Liver (tissue), 8 donors: ENCODE measurements at regions not wholly inside any gene's neighbourhood (a gene's known extent, or its start where the extent isn't known, plus 50 kb on each side); places are given as distances from the start of the nearest gene placed in this dataset.

Source experiments
- DNase-seq: peaks from one replicate; pipeline ENCODE4 v3.0.0-alpha.2; 2017; ENCODE audit warnings: low spot score
- H3K27ac ChIP-seq, 2 donors: one replicate each; pipeline ENCODE4 v1.7.0; 2013; ENCODE audit warnings: inconsistent platforms in 2 of 2, low read length in 2 of 2, control low read depth in 1 of 2, low read depth in 1 of 2, mild to moderate bottlenecking in 1 of 2
- H3K27me3 ChIP-seq, 4 donors: one replicate each; pipeline versions ENCODE4 v1.6.1 to v1.7.0; 2013; ENCODE audit warnings: low read length in 3 of 4, inconsistent platforms in 1 of 4, mild to moderate bottlenecking in 1 of 4, moderate library complexity in 1 of 4; ENCODE audit not compliant: control insufficient read depth in 4 of 4, insufficient read depth in 4 of 4
- H3K36me3 ChIP-seq, 4 donors: one replicate each; pipeline versions ENCODE4 v1.6.1 to v1.7.0; 2013; ENCODE audit warnings: low read length in 3 of 4, mild to moderate bottlenecking in 3 of 4, low read depth in 1 of 4, moderate library complexity in 1 of 4; ENCODE audit not compliant: control insufficient read depth in 4 of 4, insufficient read depth in 3 of 4
- H3K4me1 ChIP-seq, 4 donors: one replicate each; pipeline versions ENCODE4 v1.6.1 to v1.7.0; 2013; ENCODE audit warnings: low read length in 3 of 4, mild to moderate bottlenecking in 3 of 4, moderate library complexity in 1 of 4; ENCODE audit not compliant: control insufficient read depth in 4 of 4, insufficient read depth in 4 of 4
- H3K4me3 ChIP-seq, 3 donors: one replicate each; pipeline versions ENCODE4 v1.6.1 to v1.7.0; 2013; ENCODE audit warnings: low read length in 3 of 3, control low read depth in 1 of 3, low read depth in 1 of 3, mild to moderate bottlenecking in 1 of 3
- H3K9ac ChIP-seq, 2 donors: one replicate each; pipeline ENCODE4 v1.7.0; 2013; ENCODE audit warnings: low read length in 2 of 2, mild to moderate bottlenecking in 2 of 2, moderate library complexity in 2 of 2, control low read depth in 1 of 2, low read depth in 1 of 2
- H3K9me3 ChIP-seq, 4 donors: one replicate each; pipeline versions ENCODE4 v1.6.1 to v1.7.0; 2013; ENCODE audit warnings: low read length in 3 of 4; ENCODE audit not compliant: control insufficient read depth in 4 of 4
- EGR1 ChIP-seq, 2 donors: IDR thresholded peaks; 2 replicates each; pipeline ENCODE4 v1.6.1; 2016 to 2018; ENCODE audit warnings: antibody characterized with exemption in 2 of 2, low read depth in 2 of 2
- FOXA1 ChIP-seq: IDR thresholded peaks from 2 replicates; pipeline ENCODE4 v1.6.1; 2016; ENCODE audit warnings: antibody characterized with exemption
- FOXA2 ChIP-seq: IDR thresholded peaks from 2 replicates; pipeline ENCODE4 v1.6.1; 2016; ENCODE audit warnings: antibody characterized with exemption
- GABPA ChIP-seq, 2 donors: IDR thresholded peaks in 1 of 2; conservative IDR thresholded peaks in 1 of 2; 2 replicates each; pipeline ENCODE4 v1.6.1; 2016; ENCODE audit warnings: antibody characterized with exemption in 2 of 2, mild to moderate bottlenecking in 1 of 2, moderate library complexity in 1 of 2
- HNF4A ChIP-seq, 2 donors: conservative IDR thresholded peaks; 2 replicates each; pipeline ENCODE4 v1.6.1; 2016; ENCODE audit warnings: antibody characterized with exemption in 2 of 2, mild to moderate bottlenecking in 2 of 2
- HNF4G ChIP-seq: IDR thresholded peaks from 2 replicates; pipeline ENCODE4 v1.6.1; 2016; ENCODE audit warnings: antibody characterized with exemption
- NR2F2 ChIP-seq: IDR thresholded peaks from 2 replicates; pipeline ENCODE4 v1.6.1; 2016; ENCODE audit warnings: antibody characterized with exemption
- RAD21 ChIP-seq, 2 donors: IDR thresholded peaks; 2 replicates each; pipeline ENCODE4 v1.6.1; 2016; ENCODE audit warnings: antibody characterized with exemption in 2 of 2, mild to moderate bottlenecking in 2 of 2
- REST ChIP-seq: IDR thresholded peaks from 2 replicates; pipeline ENCODE4 v1.6.1; 2016; ENCODE audit warnings: antibody characterized with exemption, mild to moderate bottlenecking
- SP1 ChIP-seq: IDR thresholded peaks from 2 replicates; pipeline ENCODE4 v1.6.1; 2018; ENCODE audit warnings: antibody characterized with exemption, mild to moderate bottlenecking
- TAF1 ChIP-seq: conservative IDR thresholded peaks from 2 replicates; pipeline ENCODE4 v1.6.1; 2016; ENCODE audit warnings: antibody characterized with exemption, mild to moderate bottlenecking
- YY1 ChIP-seq: IDR thresholded peaks from 2 replicates; pipeline ENCODE4 v1.6.1; 2016; ENCODE audit warnings: antibody characterized with exemption, mild to moderate bottlenecking
- ZBTB33 ChIP-seq: IDR thresholded peaks from 2 replicates; pipeline ENCODE4 v1.6.1; 2016; ENCODE audit warnings: antibody characterized with exemption
- WGBS: extraction: QIAGEN DNeasy Blood & Tissue Kit; methylation state at CpG from one replicate; pipeline ENCODE4 v1.1.7; 2013; 5-methylcytosine and 5-hydroxymethylcytosine counted together
- TF ChIP-seq, protein P1 (sequence below): IDR thresholded peaks from 2 replicates; pipeline ENCODE4 v1.6.1; 2016; ENCODE audit warnings: antibody characterized with exemption
- TF ChIP-seq, protein P2 (sequence below): IDR thresholded peaks from 2 replicates; pipeline ENCODE4 v1.6.1; 2016; ENCODE audit warnings: antibody characterized with exemption
- TF ChIP-seq, protein P3 (sequence below): fragments of 150-350 bp; IDR thresholded peaks from 2 replicates; pipeline ENCODE4 v1.5.1; 2017; ENCODE audit warnings: improper control_type of control experiment, low read depth, low read length; ENCODE audit not compliant: missing input control
- donor health status: healthy.
- donor health status: healthy.
- donor health status: healthy.
- donor health status: healthy.
- donor health status: healthy.

GRCh38 chr12:102629262-102629888 lies 149.0 kb upstream of the IGF1 start:
- no peak overlapping the region for H3K4me3 ChIP-seq
- no peak for TF ChIP-seq FOXA2
- no peak for TF ChIP-seq NR2F2
- TF ChIP-seq, protein P1, sequence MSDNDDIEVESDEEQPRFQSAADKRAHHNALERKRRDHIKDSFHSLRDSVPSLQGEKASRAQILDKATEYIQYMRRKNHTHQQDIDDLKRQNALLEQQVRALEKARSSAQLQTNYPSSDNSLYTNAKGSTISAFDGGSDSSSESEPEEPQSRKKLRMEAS: no peak
- no peak for TF ChIP-seq EGR1 (IDR thresholded peaks at IDR 0.05; ENCODE audit: low read depth in 2 of 2)
- TF ChIP-seq HNF4G: no peak
- TF ChIP-seq YY1: no peak
- TF ChIP-seq RAD21 (IDR thresholded peaks at IDR 0.05): no peak
- no peak for TF ChIP-seq HNF4A (conservative IDR thresholded peaks at IDR 0.05)
- TF ChIP-seq, protein P2, sequence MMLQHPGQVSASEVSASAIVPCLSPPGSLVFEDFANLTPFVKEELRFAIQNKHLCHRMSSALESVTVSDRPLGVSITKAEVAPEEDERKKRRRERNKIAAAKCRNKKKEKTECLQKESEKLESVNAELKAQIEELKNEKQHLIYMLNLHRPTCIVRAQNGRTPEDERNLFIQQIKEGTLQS: no peak
- TF ChIP-seq ZBTB33: no peak
- TF ChIP-seq FOXA1: no peak
- TF ChIP-seq SP1: no peak
- TF ChIP-seq GABPA (IDR thresholded peaks at IDR 0.05 in 1 of 2, conservative IDR thresholded peaks at IDR 0.05 in 1 of 2): no peak
- no peak for TF ChIP-seq REST
- TF ChIP-seq TAF1: no peak
- H3K9ac ChIP-seq: no peak overlapping the region
- H3K4me1 ChIP-seq: no peaks in the 10 kb centered on the region
- 78% methylated on average over 1 of the region's 1 CpG for WGBS
- DNase-seq: no peak
- peaks cover 3 to 20% (median 6%) of the 10 kb centered on the region in 4 donors for H3K9me3 ChIP-seq
- H3K36me3 ChIP-seq: no peaks in the 10 kb centered on the region
- H3K27me3 ChIP-seq: no peaks in the 10 kb centered on the region
- H3K27ac ChIP-seq: no peak overlapping the region

- DNase-seq: no peak
- H3K4me1 ChIP-seq: no peaks in the 10 kb centered on the region
- no peak overlapping the region for H3K27ac ChIP-seq
- TF ChIP-seq, protein P3, sequence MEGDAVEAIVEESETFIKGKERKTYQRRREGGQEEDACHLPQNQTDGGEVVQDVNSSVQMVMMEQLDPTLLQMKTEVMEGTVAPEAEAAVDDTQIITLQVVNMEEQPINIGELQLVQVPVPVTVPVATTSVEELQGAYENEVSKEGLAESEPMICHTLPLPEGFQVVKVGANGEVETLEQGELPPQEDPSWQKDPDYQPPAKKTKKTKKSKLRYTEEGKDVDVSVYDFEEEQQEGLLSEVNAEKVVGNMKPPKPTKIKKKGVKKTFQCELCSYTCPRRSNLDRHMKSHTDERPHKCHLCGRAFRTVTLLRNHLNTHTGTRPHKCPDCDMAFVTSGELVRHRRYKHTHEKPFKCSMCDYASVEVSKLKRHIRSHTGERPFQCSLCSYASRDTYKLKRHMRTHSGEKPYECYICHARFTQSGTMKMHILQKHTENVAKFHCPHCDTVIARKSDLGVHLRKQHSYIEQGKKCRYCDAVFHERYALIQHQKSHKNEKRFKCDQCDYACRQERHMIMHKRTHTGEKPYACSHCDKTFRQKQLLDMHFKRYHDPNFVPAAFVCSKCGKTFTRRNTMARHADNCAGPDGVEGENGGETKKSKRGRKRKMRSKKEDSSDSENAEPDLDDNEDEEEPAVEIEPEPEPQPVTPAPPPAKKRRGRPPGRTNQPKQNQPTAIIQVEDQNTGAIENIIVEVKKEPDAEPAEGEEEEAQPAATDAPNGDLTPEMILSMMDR: no peak
- TF ChIP-seq TAF1: no peak
- WGBS: 92% methylated on average over 1 of the region's 1 CpG
- H3K27me3 ChIP-seq: no peaks in the 10 kb centered on the region
- H3K4me3 ChIP-seq: no peak overlapping the region
- H3K9me3 ChIP-seq: peaks cover 3 to 20% (median 6%) of the 10 kb centered on the region in 4 donors
- no peaks in the 10 kb centered on the region for H3K36me3 ChIP-seq
- H3K9ac ChIP-seq: no peak overlapping the region
Observed at GRCh38 chr12:102625819-102626218, 145.5 kb upstream of the IGF1 start.
